ENCODE measurements at regions not wholly inside any gene's neighbourhood (a gene's known extent, or its start where the extent isn't known, plus 50 kb on each side); places are given as distances from the start of the nearest gene placed in this dataset.
A peak's percentile ranks its signal among the peaks of the same experiment; 100 is the strongest.

DNA sequence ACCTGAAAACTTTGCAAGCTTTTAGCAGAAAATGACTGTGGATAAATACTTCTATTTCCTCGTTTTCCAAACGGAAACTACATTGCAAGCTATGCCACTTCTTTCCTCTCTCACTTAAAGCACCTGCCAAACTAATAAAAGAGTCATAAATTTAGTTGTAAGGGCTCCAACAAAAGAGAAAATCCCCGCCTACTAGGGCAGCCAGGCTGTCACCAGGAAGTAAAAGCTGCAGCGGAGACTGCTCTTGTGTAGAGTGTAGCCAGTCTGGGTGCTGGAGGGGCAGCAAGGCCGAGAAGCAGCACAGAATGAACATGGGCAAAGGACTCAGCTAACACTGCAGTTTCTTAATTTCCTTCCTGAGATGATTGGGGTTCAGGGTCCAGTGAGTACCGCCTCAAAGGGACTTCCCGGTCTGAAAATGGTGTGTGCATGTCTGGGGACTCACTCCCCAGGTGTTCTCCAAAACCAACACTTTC, 89.3 kb upstream of the MAML3 start:
- H3K4me1 Mint-ChIP-seq = peaks cover 47% of the 10 kb centered on the region

DNA sequence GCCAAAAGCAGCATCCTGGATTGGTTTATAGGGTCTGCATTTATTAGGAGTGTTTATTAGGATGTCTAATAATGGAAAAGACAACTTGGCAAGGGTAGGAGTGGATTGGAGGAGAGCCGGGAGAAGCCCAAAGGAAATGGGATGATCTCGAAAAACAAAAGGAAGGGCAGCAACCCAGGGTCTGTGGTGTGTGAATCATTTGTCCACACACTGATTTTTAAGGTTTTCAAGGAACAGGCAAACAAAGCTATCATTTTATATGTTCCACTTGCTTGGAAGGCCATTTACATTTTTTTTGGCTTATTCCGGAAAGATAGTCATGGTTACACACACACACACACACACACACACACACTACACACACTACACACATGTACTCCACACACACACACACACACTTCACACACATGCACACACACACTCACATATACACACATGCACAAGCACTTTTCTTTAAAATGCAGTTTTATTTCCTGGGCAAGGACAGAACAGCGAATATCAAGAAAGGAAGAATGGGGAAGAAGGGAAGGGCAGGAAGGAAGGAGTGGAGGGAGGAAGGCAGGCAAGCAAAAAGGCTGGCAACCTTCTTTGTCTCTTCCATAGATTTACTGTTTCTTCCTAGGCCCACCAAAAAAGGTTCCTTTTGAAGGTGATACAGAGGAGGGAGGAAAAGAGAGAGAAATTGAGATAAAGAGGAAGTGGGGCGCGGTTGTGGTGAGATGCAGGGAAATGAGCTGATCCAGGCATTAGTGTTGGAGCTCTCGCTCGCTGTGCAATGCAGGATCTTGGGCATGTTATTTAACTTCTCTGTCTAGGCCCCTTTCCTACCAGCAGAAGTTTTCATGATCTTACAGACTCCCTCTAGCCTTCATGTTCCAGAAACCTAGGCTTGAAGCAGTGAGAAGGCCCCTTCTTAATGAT, 88.6 kb upstream of the MAML3 start:
- ATAC-seq (ENCODE audit: low read depth) = peak; percentile 59
- POLR2A ChIA-PET = interaction anchor here (1.3 to 1.9 kb wide), 4 partner anchors 7 to 92 kb away, joined by 3 to 12 read pairs (median 10); partner anchors contain the start of gene MAML3
- CTCF ChIA-PET = interaction anchor here (1.0 to 2.2 kb wide), 5 partner anchors 10 to 508 kb away, joined by 3 to 20 read pairs (median 5); no protein-coding TSS in a partner anchor
- peaks cover 7% of the 10 kb centered on the region for H3K27me3 Mint-ChIP-seq
- H3K9me3 Mint-ChIP-seq = no peaks in the 10 kb centered on the region
- TF ChIP-seq, protein P1, sequence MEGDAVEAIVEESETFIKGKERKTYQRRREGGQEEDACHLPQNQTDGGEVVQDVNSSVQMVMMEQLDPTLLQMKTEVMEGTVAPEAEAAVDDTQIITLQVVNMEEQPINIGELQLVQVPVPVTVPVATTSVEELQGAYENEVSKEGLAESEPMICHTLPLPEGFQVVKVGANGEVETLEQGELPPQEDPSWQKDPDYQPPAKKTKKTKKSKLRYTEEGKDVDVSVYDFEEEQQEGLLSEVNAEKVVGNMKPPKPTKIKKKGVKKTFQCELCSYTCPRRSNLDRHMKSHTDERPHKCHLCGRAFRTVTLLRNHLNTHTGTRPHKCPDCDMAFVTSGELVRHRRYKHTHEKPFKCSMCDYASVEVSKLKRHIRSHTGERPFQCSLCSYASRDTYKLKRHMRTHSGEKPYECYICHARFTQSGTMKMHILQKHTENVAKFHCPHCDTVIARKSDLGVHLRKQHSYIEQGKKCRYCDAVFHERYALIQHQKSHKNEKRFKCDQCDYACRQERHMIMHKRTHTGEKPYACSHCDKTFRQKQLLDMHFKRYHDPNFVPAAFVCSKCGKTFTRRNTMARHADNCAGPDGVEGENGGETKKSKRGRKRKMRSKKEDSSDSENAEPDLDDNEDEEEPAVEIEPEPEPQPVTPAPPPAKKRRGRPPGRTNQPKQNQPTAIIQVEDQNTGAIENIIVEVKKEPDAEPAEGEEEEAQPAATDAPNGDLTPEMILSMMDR (IDR thresholded peaks at IDR 0.05) = no peak
- H3K4me1 Mint-ChIP-seq = peaks cover 53% of the 10 kb centered on the region
- peak overlapping the region; percentile 79 for H3K27ac Mint-ChIP-seq
- DNase-seq = no peak
- intact Hi-C loops (cut with micrococcal nuclease) = loop anchor here (2.0 kb wide), 1 partner anchor 92 kb away; no protein-coding TSS in a partner anchor
- no peaks in the 10 kb centered on the region for H3K36me3 Mint-ChIP-seq (ENCODE audit: low read depth)
- H3K4me3 Mint-ChIP-seq = peak overlapping the region; percentile 60

More for the DNA sequence above, 89.3 kb upstream of the MAML3 start:
- H3K36me3 Mint-ChIP-seq (ENCODE audit: low read depth) = no peaks in the 10 kb centered on the region
- intact Hi-C loops (cut with micrococcal nuclease) = loop anchor here (2.0 kb wide), 1 partner anchor 93 kb away; no protein-coding TSS in a partner anchor
- ATAC-seq (ENCODE audit: low read depth) = peak; percentile 91
- no peaks in the 10 kb centered on the region for H3K9me3 Mint-ChIP-seq
- H3K27ac Mint-ChIP-seq = peak overlapping the region; percentile 79
- POLR2A ChIA-PET = interaction anchor here (0.6 to 1.9 kb wide), 6 partner anchors 8 to 92 kb away, joined by 3 to 12 read pairs (median 8); partner anchors contain the start of gene MAML3
- H3K27me3 Mint-ChIP-seq = peaks cover 3% of the 10 kb centered on the region
- H3K4me3 Mint-ChIP-seq = peak overlapping the region; percentile 60
- DNase-seq = no peak
- TF ChIP-seq, protein P1 (IDR thresholded peaks at IDR 0.05) = no peak
- CTCF ChIA-PET = interaction anchor here (1.0 to 2.2 kb wide), 5 partner anchors 9 to 509 kb away, joined by 3 to 20 read pairs (median 5); no protein-coding TSS in a partner anchor

DNA sequence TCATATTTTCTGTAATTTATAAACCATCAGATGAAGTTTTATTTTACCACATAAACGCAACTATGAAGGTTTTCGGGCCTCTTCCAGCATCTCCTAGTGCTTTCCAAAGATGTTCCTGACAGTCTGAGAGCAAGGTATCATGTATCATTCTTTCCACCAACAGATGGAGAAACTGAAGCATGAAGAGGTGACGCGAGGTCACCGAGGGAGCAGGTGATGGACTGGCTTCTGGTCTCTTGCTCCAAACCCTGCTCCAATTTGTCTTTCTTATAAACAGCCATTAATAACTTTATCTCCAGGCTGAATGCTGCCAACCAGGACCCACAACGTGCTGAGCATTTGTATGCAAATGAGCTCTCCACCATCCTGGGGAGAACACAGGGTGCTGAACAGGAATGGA, 86.3 kb upstream of the MAML3 start:
- Mint-ChIP-seq H3K36me3 (ENCODE audit: low read depth) (no peaks in the 10 kb centered on the region), H3K4me3 (no peak overlapping the region), H3K27me3 (peaks cover 16% of the 10 kb centered on the region), H3K4me1 (peaks cover 65% of the 10 kb centered on the region), H3K9me3 (no peaks in the 10 kb centered on the region), H3K27ac (no peak overlapping the region)
- no peak for ATAC-seq (ENCODE audit: low read depth)
- DNase-seq = no peak
- CTCF ChIA-PET = no interaction called here
- POLR2A ChIA-PET = no interaction called here
- TF ChIP-seq, protein P1 (IDR thresholded peaks at IDR 0.05) = no peak
- intact Hi-C loops (cut with micrococcal nuclease) = no loop called here

DNA sequence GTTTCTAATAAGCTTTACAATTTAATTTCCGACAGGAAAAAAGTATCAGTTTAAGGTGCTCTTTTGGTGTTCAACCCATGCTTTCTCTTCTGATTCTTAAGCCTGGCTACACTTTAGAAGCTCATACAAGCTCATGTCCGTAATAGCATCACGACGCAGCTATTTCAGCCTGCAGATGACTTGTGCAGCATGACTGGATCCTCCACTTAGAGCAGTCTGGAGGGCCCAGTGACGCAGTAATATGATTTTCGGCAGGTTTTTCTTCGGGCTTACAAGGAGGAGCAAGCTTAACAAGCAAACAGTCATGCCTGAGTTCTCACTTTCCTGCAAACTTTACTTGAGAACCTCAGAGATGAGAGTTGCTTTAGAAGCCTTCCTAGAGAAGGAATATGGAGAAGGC, 85.3 kb upstream of the MAML3 start:
- no peak overlapping the region for H3K27ac Mint-ChIP-seq
- no peaks in the 10 kb centered on the region for H3K9me3 Mint-ChIP-seq
- CTCF ChIA-PET = interaction anchor here (2.4 kb wide), 1 partner anchor 13 kb away, joined by 9 read pairs; no protein-coding TSS in a partner anchor
- TF ChIP-seq, protein P1 (IDR thresholded peaks at IDR 0.05) = no peak
- H3K4me1 Mint-ChIP-seq = peaks cover 69% of the 10 kb centered on the region
- H3K27me3 Mint-ChIP-seq = peaks cover 20% of the 10 kb centered on the region
- H3K36me3 Mint-ChIP-seq (ENCODE audit: low read depth) = no peaks in the 10 kb centered on the region
- no peak overlapping the region for H3K4me3 Mint-ChIP-seq
- DNase-seq (no peak), ATAC-seq (ENCODE audit: low read depth) (no peak)
- POLR2A ChIA-PET = no interaction called here
- intact Hi-C loops (cut with micrococcal nuclease) = no loop called here

Data from activated B cell treated with CpG ODN at 0.5 μM for 24 hours (primary cell).